Ishikawa (cell line): ENCODE measurements at regions not wholly inside any gene's neighbourhood (a gene's known extent, or its start where the extent isn't known, plus 50 kb on each side); places are given as distances from the start of the nearest gene placed in this dataset.

ENCODE experiments used
- CEBPB ChIP-seq: IDR thresholded peaks from 2 replicates; pipeline ENCODE4 v1.6.1; 2012
- CREB1 ChIP-seq: IDR thresholded peaks from 2 replicates; pipeline ENCODE4 v1.6.1; 2012; ENCODE audit warnings: low read depth
- EGR1 ChIP-seq: IDR thresholded peaks from 2 replicates; pipeline ENCODE4 v1.6.1; 2012
- EP300 ChIP-seq: IDR thresholded peaks from 2 replicates; pipeline ENCODE4 v1.6.1; 2012; ENCODE audit warnings: borderline replicate concordance
- FOXM1 ChIP-seq: IDR thresholded peaks from 2 replicates; pipeline ENCODE4 v1.6.1; 2012; ENCODE audit warnings: low read depth, borderline replicate concordance
- MAX ChIP-seq: IDR thresholded peaks from 2 replicates; pipeline ENCODE4 v1.6.1; 2012
- NFIC ChIP-seq: IDR thresholded peaks from 2 replicates; pipeline ENCODE4 v1.6.1; 2012
- RAD21 ChIP-seq: IDR thresholded peaks from 2 replicates; pipeline ENCODE4 v1.6.1; 2012; ENCODE audit warnings: low read depth
- REST ChIP-seq: IDR thresholded peaks from 2 replicates; pipeline ENCODE4 v1.6.1; 2012; ENCODE audit warnings: low read depth, mild to moderate bottlenecking
- TAF1 ChIP-seq: IDR thresholded peaks from 2 replicates; pipeline ENCODE4 v1.6.1; 2012; ENCODE audit warnings: low read depth, mild to moderate bottlenecking
- TCF12 ChIP-seq: IDR thresholded peaks from 2 replicates; pipeline ENCODE4 v1.6.1; 2012; ENCODE audit warnings: low read depth
- TEAD4 ChIP-seq: IDR thresholded peaks from 2 replicates; pipeline ENCODE4 v1.6.1; 2012
- USF1 ChIP-seq: IDR thresholded peaks from 2 replicates; pipeline ENCODE4 v1.6.1; 2012
- YY1 ChIP-seq: IDR thresholded peaks from 2 replicates; pipeline ENCODE4 v1.6.1; 2012; ENCODE audit warnings: low read depth
- ZBTB7A ChIP-seq: IDR thresholded peaks from 2 replicates; pipeline ENCODE4 v1.6.1; 2012; ENCODE audit warnings: low read depth

GRCh38 chr7:96539471-96539870, 170.2 kb downstream of the SEM1 start:
- no peak for TF ChIP-seq YY1
- TF ChIP-seq TEAD4: no peak
- no peak for TF ChIP-seq MAX
- TF ChIP-seq TCF12: no peak
- TF ChIP-seq FOXM1: no peak
- no peak for TF ChIP-seq EGR1
- no peak for TF ChIP-seq REST
- TF ChIP-seq CEBPB: no peak
- TF ChIP-seq TAF1: no peak
- no peak for TF ChIP-seq EP300
- no peak for TF ChIP-seq CREB1
- no peak for TF ChIP-seq USF1
- no peak for TF ChIP-seq RAD21
- TF ChIP-seq ZBTB7A: no peak
- no peak for TF ChIP-seq NFIC

- TF ChIP-seq MAX: no peak
Observed at GRCh38 chr7:96538632-96539031, 171.0 kb downstream of the SEM1 start.

GRCh38 chr7:96534221-96534620, 175.4 kb downstream of the SEM1 start:
- TF ChIP-seq USF1: no peak
- TF ChIP-seq NFIC: no peak

- TF ChIP-seq MAX (no peak), TEAD4 (no peak), CEBPB (no peak), FOXM1 (no peak), CREB1 (no peak), EP300 (no peak)
Observed at GRCh38 chr7:96532428-96532935, 177.2 kb downstream of the SEM1 start.

GRCh38 chr7:96531331-96531730, 178.3 kb downstream of the SEM1 start:
- TF ChIP-seq EP300 (no peak), MAX (no peak), ZBTB7A (no peak), CREB1 (no peak), TAF1 (no peak), TEAD4 (no peak), TCF12 (no peak), RAD21 (no peak), CEBPB (no peak), YY1 (no peak), REST (no peak), FOXM1 (no peak), EGR1 (no peak), NFIC (no peak), USF1 (no peak)

- TF ChIP-seq REST (no peak), EGR1 (no peak), RAD21 (no peak), ZBTB7A (no peak), NFIC (no peak), FOXM1 (no peak), TEAD4 (no peak), USF1 (no peak), EP300 (no peak), CEBPB (no peak), TAF1 (no peak), TCF12 (no peak), YY1 (no peak), MAX (no peak), CREB1 (no peak)
Observed at GRCh38 chr7:96530786-96531185, 178.9 kb downstream of the SEM1 start.
